ENCODE measurements at regions not wholly inside any gene's neighbourhood (a gene's known extent, or its start where the extent isn't known, plus 50 kb on each side); places are given as distances from the start of the nearest gene placed in this dataset.

- POLR2A ChIA-PET: no interaction called here
- no peak for DNase-seq (ENCODE audit: low read depth)
- TF ChIP-seq CTCF (IDR thresholded peaks at IDR 0.05; ENCODE audit: insufficient read depth, low read depth, low read length): no peak
- CTCF ChIA-PET: interaction anchor here (0.7 to 1.0 kb wide), 2 partner anchors 10 to 15 kb away, joined by 3 read pairs; no protein-coding TSS in a partner anchor
- H3K36me3 ChIP-seq (ENCODE audit: control insufficient read depth, insufficient read depth, low read length): no peaks in the 10 kb centered on the region
- H3K27me3 ChIP-seq (ENCODE audit: control insufficient read depth, insufficient read depth, low read length): no peaks in the 10 kb centered on the region
- no peak overlapping the region for H3K4me3 ChIP-seq (ENCODE audit: low read depth, low read length)
Measured at GRCh38 chr6:11370191-11371018, 137.9 kb upstream of the NEDD9 start.

GRCh38 chr6:11368760-11369159, 136.3 kb upstream of the NEDD9 start:
- no peaks in the 10 kb centered on the region for H3K36me3 ChIP-seq (ENCODE audit: control insufficient read depth, insufficient read depth, low read length)
- ChIA-PET POLR2A (no interaction called here), CTCF (interaction anchor here (1.8 kb wide), 1 partner anchor 10 kb away, joined by 5 read pairs; no protein-coding TSS in a partner anchor)
- no peak for TF ChIP-seq CTCF (IDR thresholded peaks at IDR 0.05; ENCODE audit: insufficient read depth, low read depth, low read length)
- no peak for DNase-seq (ENCODE audit: low read depth)
- no peaks in the 10 kb centered on the region for H3K27me3 ChIP-seq (ENCODE audit: control insufficient read depth, insufficient read depth, low read length)
- H3K4me3 ChIP-seq (ENCODE audit: low read depth, low read length): no peak overlapping the region

GRCh38 chr6:11368264-11368663, 135.8 kb upstream of the NEDD9 start:
- DNase-seq (ENCODE audit: low read depth): no peak
- POLR2A ChIA-PET: no interaction called here
- CTCF ChIA-PET: interaction anchor here (1.5 to 1.8 kb wide), 2 partner anchors 9 to 10 kb away, joined by 5 to 7 read pairs; no protein-coding TSS in a partner anchor
- Histone ChIP-seq H3K27me3 (ENCODE audit: control insufficient read depth, insufficient read depth, low read length) (no peaks in the 10 kb centered on the region), H3K36me3 (ENCODE audit: control insufficient read depth, insufficient read depth, low read length) (no peaks in the 10 kb centered on the region), H3K4me3 (ENCODE audit: low read depth, low read length) (no peak overlapping the region)
- no peak for TF ChIP-seq CTCF (IDR thresholded peaks at IDR 0.05; ENCODE audit: insufficient read depth, low read depth, low read length)

GRCh38 chr6:11367638-11368199, 135.3 kb upstream of the NEDD9 start:
- Histone ChIP-seq H3K27me3 (ENCODE audit: control insufficient read depth, insufficient read depth, low read length) (no peaks in the 10 kb centered on the region), H3K4me3 (ENCODE audit: low read depth, low read length) (no peak overlapping the region), H3K36me3 (ENCODE audit: control insufficient read depth, insufficient read depth, low read length) (no peaks in the 10 kb centered on the region)
- DNase-seq (ENCODE audit: low read depth): no peak
- ChIA-PET CTCF (interaction anchor here (0.7 to 1.8 kb wide), 3 partner anchors 9 to 11 kb away, joined by 3 to 7 read pairs (median 5); no protein-coding TSS in a partner anchor), POLR2A (no interaction called here)
- TF ChIP-seq CTCF (IDR thresholded peaks at IDR 0.05; ENCODE audit: insufficient read depth, low read depth, low read length): no peak

GRCh38 chr6:11366934-11367637, 134.6 kb upstream of the NEDD9 start:
- H3K4me3 ChIP-seq (ENCODE audit: low read depth, low read length): no peak overlapping the region
- CTCF ChIA-PET: interaction anchor here (0.7 to 1.8 kb wide), 3 partner anchors 8 to 11 kb away, joined by 3 to 7 read pairs (median 5); no protein-coding TSS in a partner anchor
- no peaks in the 10 kb centered on the region for H3K36me3 ChIP-seq (ENCODE audit: control insufficient read depth, insufficient read depth, low read length)
- POLR2A ChIA-PET: no interaction called here
- no peaks in the 10 kb centered on the region for H3K27me3 ChIP-seq (ENCODE audit: control insufficient read depth, insufficient read depth, low read length)
- TF ChIP-seq CTCF (IDR thresholded peaks at IDR 0.05; ENCODE audit: insufficient read depth, low read depth, low read length): no peak
- DNase-seq (ENCODE audit: low read depth): no peak
